K562 (cell line): ENCODE measurements at regions not wholly inside any gene's neighbourhood (a gene's known extent, or its start where the extent isn't known, plus 50 kb on each side); places are given as distances from the start of the nearest gene placed in this dataset.

ENCODE experiments used
- ATAC-seq: fragments of 200-7000 bp; cut with Tn5 transposase; 3 replicates; pipeline ENCODE4 v1.9.1; 2020; ENCODE audit warnings: moderate library complexity
- BruUV-seq: library from RNA; stranded (reverse); fragments of 400-500 nt; replicated peaks from 2 replicates; lab custom pipeline; 2021; lab: Mats Ljungman, UMichigan
- CTCF ChIA-PET: fragments of 300-600 bp; formaldehyde crosslinking; extraction: SDS; loops from one replicate; lab custom pipeline; 2021; ENCODE audit warnings: low intra/inter-chr PET ratio; lab: Yijun Ruan, JAX
- POLR2A ChIA-PET: fragments of 300-600, 350-650 bp; sonication (Branson Sonifier 250); formaldehyde crosslinking; extraction: SDS; loops from one replicate; lab custom pipeline; 2021; ENCODE audit warnings: antibody characterized with exemption, inconsistent platforms; lab: Yijun Ruan, JAX
- DNase-seq, 4 experiments: peaks; one replicate each; pipeline versions ENCODE4 v3.0.0 to v3.0.0-alpha.2; 2011 to 2018; ENCODE audit warnings: low spot score in 3 of 4, mixed read lengths in 3 of 4; ENCODE audit errors: extremely low read depth in 1 of 4
- FAIRE-seq: peaks from 2 replicates; lab custom pipeline; 2011; peaks lifted over from hg19 to GRCh38; lab: Jason Lieb, UNC
- H2AFZ ChIP-seq: 2 replicates; pipeline ENCODE4 v1.6.0; 2011; ENCODE audit warnings: low read depth, low read length, control low read depth, inconsistent platforms
- H3K27ac ChIP-seq: fragments of 200-600 bp; 3 replicates; pipeline ENCODE4 v1.8.0; 2011; ENCODE audit warnings: low read depth, mild to moderate bottlenecking, control low read depth, inconsistent platforms, low read length, moderate library complexity, mixed read lengths; ENCODE audit errors: extremely low read depth
- H3K27me3 ChIP-seq, 2 experiments: fragments of 300-600 bp in 1 of 2; 2 replicates in 1 of 2; 3 replicates in 1 of 2; pipeline versions ENCODE4 v1.6.0 to v1.8.0; 2011; ENCODE audit warnings: inconsistent platforms in 2 of 2, low read length in 2 of 2, mild to moderate bottlenecking in 1 of 2, mixed read lengths in 1 of 2, moderate library complexity in 1 of 2; ENCODE audit not compliant: control insufficient read depth in 2 of 2, insufficient read depth in 2 of 2
- H3K36me3 ChIP-seq: fragments of 300-600 bp; 3 replicates; pipeline ENCODE4 v1.8.0; 2011; ENCODE audit warnings: mild to moderate bottlenecking, low read length, inconsistent platforms; ENCODE audit not compliant: control insufficient read depth, insufficient read depth
- H3K4me1 ChIP-seq, 2 experiments: fragments of 200-600 bp in 1 of 2; replicated peaks in 1 of 2; 2 replicates in 1 of 2; 3 replicates in 1 of 2; pipeline versions ENCODE4 v1.5.1 to v1.8.0; 2011; ENCODE audit warnings: inconsistent platforms in 2 of 2, low read length in 2 of 2, mild to moderate bottlenecking in 1 of 2, mixed read lengths in 1 of 2, moderate library complexity in 1 of 2; ENCODE audit not compliant: control insufficient read depth in 2 of 2, insufficient read depth in 2 of 2
- H3K4me2 ChIP-seq: 2 replicates; pipeline ENCODE4 v1.6.1; 2011; ENCODE audit warnings: low read length, control low read depth, inconsistent platforms, mixed read lengths; ENCODE audit not compliant: insufficient read depth
- H3K4me3 ChIP-seq: fragments of 200-600 bp; sonication (generic), shearing (Covaris generic); 2 replicates; pipeline ENCODE4 v1.5.1; 2016; ENCODE audit warnings: control low read depth, inconsistent platforms
- H3K79me2 ChIP-seq: fragments of 200-600 bp; 3 replicates; pipeline ENCODE4 v1.8.0; 2011; ENCODE audit warnings: low read length, inconsistent platforms; ENCODE audit not compliant: control insufficient read depth, insufficient read depth
- H3K9ac ChIP-seq, 2 experiments: 2 replicates each; pipeline versions ENCODE4 v1.6.0 to v1.6.1; 2011; ENCODE audit warnings: low read depth in 2 of 2, low read length in 2 of 2, control low read depth in 1 of 2, inconsistent platforms in 1 of 2, mild to moderate bottlenecking in 1 of 2, mixed read lengths in 1 of 2; ENCODE audit not compliant: insufficient read depth in 1 of 2
- H3K9me1 ChIP-seq: one replicate; pipeline ENCODE4 v1.6.0; 2011; ENCODE audit warnings: inconsistent platforms, mild to moderate bottlenecking, low read length, moderate library complexity; ENCODE audit not compliant: control insufficient read depth, insufficient read depth
- H3K9me3 ChIP-seq: replicated peaks from 2 replicates; pipeline ENCODE4 v1.5.1; 2011; ENCODE audit warnings: low read depth, low read length, inconsistent platforms; ENCODE audit not compliant: control insufficient read depth, insufficient read depth
- H4K20me1 ChIP-seq: replicated peaks from 2 replicates; pipeline ENCODE4 v1.6.1; 2011; ENCODE audit warnings: low read length, inconsistent platforms, mixed read lengths; ENCODE audit not compliant: control insufficient read depth, insufficient read depth
- ATF7 ChIP-seq: fragments of 450-650 bp; IDR thresholded peaks from 2 replicates; pipeline ENCODE4 v1.7.1; 2014; ENCODE audit warnings: mild to moderate bottlenecking, moderate library complexity
- EWSR1 ChIP-seq: fragments of 450-650 bp; IDR thresholded peaks from 2 replicates; pipeline ENCODE4 v1.6.1; 2018; ENCODE audit warnings: borderline replicate concordance, mild to moderate bottlenecking, low read depth, moderate library complexity; ENCODE audit not compliant: partially characterized antibody
- HDGF ChIP-seq: fragments of 450-650 bp; IDR thresholded peaks from 2 replicates; pipeline ENCODE4 v1.6.1; 2016
- HEY1 ChIP-seq: fragments of 250-450 bp; sonication (Bioruptor Pico); IDR thresholded peaks from 2 replicates; pipeline ENCODE4 v1.5.0; 2020; ENCODE audit warnings: mild to moderate bottlenecking, moderate library complexity, borderline replicate concordance
- MECOM ChIP-seq: fragments of 250-450 bp; sonication (Bioruptor Pico); IDR thresholded peaks from 2 replicates; pipeline ENCODE4 v1.8.0; 2022; ENCODE audit warnings: inconsistent platforms
- MXI1 ChIP-seq: IDR thresholded peaks from 2 replicates; pipeline ENCODE4 v1.6.1; 2011; ENCODE audit warnings: low read depth, mild to moderate bottlenecking, improper control_type of control experiment, low read length
- NFATC3 ChIP-seq: fragments of 450-650 bp; IDR thresholded peaks from 2 replicates; pipeline ENCODE4 v1.6.1; 2017; ENCODE audit warnings: mild to moderate bottlenecking
- NR2F6 ChIP-seq: fragments of 450-650 bp; formaldehyde crosslinking; IDR thresholded peaks from 2 replicates; pipeline ENCODE4 v1.4.0; 2020; ENCODE audit warnings: mild to moderate bottlenecking
- RHOXF2B ChIP-seq: fragments of 250-450 bp; sonication (Bioruptor Pico); conservative IDR thresholded peaks from 2 replicates; pipeline ENCODE4 v1.5.1; 2021
- ZNF324 ChIP-seq: fragments of 250-450 bp; sonication (Bioruptor Pico); IDR thresholded peaks from 2 replicates; pipeline ENCODE4 v1.4.0; 2020; ENCODE audit warnings: mild to moderate bottlenecking
- WGBS: fragments of 100-300 bp; shearing (Covaris generic); methylation state at CpG from one replicate; pipeline ENCODE4 v1.1.6; 2016; ENCODE audit warnings: low coverage, mixed read lengths; ENCODE audit not compliant: insufficient coverage; ENCODE audit errors: missing lambda C conversion rate; 5-methylcytosine and 5-hydroxymethylcytosine counted together
- in situ Hi-C: fragments of 300-500 bp; cut with MboI; formaldehyde crosslinking; loops from 4 replicates; pipeline ENCODE4 v1.15.0; 2018; ENCODE audit warnings: inconsistent platforms, mixed read lengths
- intact Hi-C: fragments of 100-400 bp; cut with micrococcal nuclease; formaldehyde crosslinking; loops from 2 replicates; pipeline ENCODE4 v1.14.2; 2022
- TF ChIP-seq, protein P1 (sequence below), 3 experiments: fragments of 200-800 bp in 1 of 3; fragments of 250-450 bp in 1 of 3; fragments of 450-650 bp in 1 of 3; sonication (Bioruptor Pico) in 1 of 3; sonication (Bioruptor generic) in 1 of 3; formaldehyde crosslinking in 1 of 3; IDR thresholded peaks; 2 replicates each; pipeline versions ENCODE4 v1.6.1 to v1.8.0; 2016 to 2022; ENCODE audit warnings: mild to moderate bottlenecking in 2 of 3, missing genetic modification characterization in 2 of 3, missing compliant biosample characterization in 1 of 3, moderate library complexity in 1 of 3
- TF ChIP-seq, protein P2 (sequence below): fragments of 200-400 bp; formaldehyde crosslinking; IDR thresholded peaks from 2 replicates; pipeline ENCODE4 v1.6.1; 2017; ENCODE audit warnings: mild to moderate bottlenecking, low read depth, low read length, moderate library complexity

DNA sequence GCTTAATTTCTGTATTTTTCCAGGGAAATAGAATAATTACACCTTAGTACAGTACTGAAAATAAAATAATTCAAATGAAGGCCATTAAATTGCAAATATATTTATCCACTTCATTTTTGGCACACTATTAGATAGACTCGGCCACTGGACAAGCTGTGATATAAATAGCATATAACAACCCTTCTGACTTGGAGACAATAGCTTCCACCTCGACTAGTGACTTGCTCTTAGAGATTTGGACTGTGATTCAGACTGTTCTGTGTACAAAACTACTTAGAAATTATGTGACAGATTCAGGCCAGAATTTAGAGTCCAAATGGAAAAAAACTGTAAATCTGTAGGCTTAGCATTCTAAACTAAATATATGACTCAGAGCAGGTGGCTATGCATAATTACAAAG, 949.9 kb downstream of the LRFN5 start (continued):
- TF ChIP-seq ATF7, result no peak
- TF ChIP-seq NFATC3, result no peak
- no peak for TF ChIP-seq HEY1 (CRISPR knock-in tag)

DNA sequence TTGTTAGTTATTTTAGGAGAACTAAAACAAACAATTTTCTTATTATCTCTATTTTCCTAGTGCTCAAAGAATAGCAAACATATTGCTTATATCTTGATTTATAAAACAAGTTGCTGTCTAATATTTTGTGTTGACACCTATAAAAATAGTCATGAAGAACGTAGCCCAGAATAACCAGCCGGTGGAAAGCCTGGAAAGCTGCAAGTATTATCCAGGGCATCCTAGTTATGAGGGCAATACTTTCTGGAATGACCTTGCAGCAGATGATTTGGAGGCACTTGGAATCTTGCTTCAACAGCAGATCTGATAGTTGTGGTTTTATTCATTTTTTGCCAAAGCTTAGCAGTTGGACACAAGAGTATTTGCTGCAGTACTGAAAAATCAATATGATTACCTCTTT, 948.7 kb downstream of the LRFN5 start:
- H3K9me1 ChIP-seq, result no peaks in the 10 kb centered on the region
- no peak overlapping the region for H3K27ac ChIP-seq
- ChIA-PET POLR2A (no interaction called here), CTCF (no interaction called here)
- DNase-seq (no peak), ATAC-seq (no peak), FAIRE-seq (no peak)
- H3K36me3 ChIP-seq, result no peaks in the 10 kb centered on the region
- H3K27me3 ChIP-seq, result no peaks in the 10 kb centered on the region
- in situ Hi-C loops (no loop called here), intact Hi-C loops (no loop called here)
- no peaks in the 10 kb centered on the region for H3K4me1 ChIP-seq
- BruUV-seq, result no TSS peak
- H3K4me2 ChIP-seq, result no peak overlapping the region
- H3K9ac ChIP-seq, result no peak overlapping the region
- H4K20me1 ChIP-seq, result no peaks in the 10 kb centered on the region
- H3K79me2 ChIP-seq, result no peaks in the 10 kb centered on the region
- no peak overlapping the region for H2AFZ ChIP-seq
- H3K9me3 ChIP-seq, result no peaks in the 10 kb centered on the region
- WGBS, result 0% methylated on average over 2 of the region's 2 CpGs
- no peak for TF ChIP-seq MXI1
- TF ChIP-seq, protein P1, sequence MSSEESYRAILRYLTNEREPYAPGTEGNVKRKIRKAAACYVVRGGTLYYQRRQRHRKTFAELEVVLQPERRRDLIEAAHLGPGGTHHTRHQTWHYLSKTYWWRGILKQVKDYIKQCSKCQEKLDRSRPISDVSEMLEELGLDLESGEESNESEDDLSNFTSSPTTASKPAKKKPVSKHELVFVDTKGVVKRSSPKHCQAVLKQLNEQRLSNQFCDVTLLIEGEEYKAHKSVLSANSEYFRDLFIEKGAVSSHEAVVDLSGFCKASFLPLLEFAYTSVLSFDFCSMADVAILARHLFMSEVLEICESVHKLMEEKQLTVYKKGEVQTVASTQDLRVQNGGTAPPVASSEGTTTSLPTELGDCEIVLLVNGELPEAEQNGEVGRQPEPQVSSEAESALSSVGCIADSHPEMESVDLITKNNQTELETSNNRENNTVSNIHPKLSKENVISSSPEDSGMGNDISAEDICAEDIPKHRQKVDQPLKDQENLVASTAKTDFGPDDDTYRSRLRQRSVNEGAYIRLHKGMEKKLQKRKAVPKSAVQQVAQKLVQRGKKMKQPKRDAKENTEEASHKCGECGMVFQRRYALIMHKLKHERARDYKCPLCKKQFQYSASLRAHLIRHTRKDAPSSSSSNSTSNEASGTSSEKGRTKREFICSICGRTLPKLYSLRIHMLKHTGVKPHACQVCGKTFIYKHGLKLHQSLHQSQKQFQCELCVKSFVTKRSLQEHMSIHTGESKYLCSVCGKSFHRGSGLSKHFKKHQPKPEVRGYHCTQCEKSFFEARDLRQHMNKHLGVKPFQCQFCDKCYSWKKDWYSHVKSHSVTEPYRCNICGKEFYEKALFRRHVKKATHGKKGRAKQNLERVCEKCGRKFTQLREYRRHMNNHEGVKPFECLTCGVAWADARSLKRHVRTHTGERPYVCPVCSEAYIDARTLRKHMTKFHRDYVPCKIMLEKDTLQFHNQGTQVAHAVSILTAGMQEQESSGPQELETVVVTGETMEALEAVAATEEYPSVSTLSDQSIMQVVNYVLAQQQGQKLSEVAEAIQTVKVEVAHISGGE (CRISPR knock-in tag; IDR thresholded peaks at IDR 0.05), result no peak
- no peak for TF ChIP-seq NR2F6 (CRISPR knock-in tag)
- no peak for TF ChIP-seq ZNF324 (CRISPR knock-in tag)
- no peak for TF ChIP-seq HDGF
- no peak for TF ChIP-seq RHOXF2B (CRISPR knock-in tag)
- TF ChIP-seq MECOM (CRISPR knock-in tag), result no peak
- TF ChIP-seq EWSR1, result no peak
- TF ChIP-seq, protein P2, sequence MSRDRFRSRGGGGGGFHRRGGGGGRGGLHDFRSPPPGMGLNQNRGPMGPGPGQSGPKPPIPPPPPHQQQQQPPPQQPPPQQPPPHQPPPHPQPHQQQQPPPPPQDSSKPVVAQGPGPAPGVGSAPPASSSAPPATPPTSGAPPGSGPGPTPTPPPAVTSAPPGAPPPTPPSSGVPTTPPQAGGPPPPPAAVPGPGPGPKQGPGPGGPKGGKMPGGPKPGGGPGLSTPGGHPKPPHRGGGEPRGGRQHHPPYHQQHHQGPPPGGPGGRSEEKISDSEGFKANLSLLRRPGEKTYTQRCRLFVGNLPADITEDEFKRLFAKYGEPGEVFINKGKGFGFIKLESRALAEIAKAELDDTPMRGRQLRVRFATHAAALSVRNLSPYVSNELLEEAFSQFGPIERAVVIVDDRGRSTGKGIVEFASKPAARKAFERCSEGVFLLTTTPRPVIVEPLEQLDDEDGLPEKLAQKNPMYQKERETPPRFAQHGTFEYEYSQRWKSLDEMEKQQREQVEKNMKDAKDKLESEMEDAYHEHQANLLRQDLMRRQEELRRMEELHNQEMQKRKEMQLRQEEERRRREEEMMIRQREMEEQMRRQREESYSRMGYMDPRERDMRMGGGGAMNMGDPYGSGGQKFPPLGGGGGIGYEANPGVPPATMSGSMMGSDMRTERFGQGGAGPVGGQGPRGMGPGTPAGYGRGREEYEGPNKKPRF, result no peak
- TF ChIP-seq, all 486 proteins: peak for 0
- no peak overlapping the region for H3K4me3 ChIP-seq
